Activated CD8-positive, alpha-beta memory T cell treated with anti-CD3 and anti-CD28 coated beads for 4 hours (primary cell): ENCODE measurements at regions not wholly inside any gene's neighbourhood (a gene's known extent, or its start where the extent isn't known, plus 50 kb on each side); places are given as distances from the start of the nearest gene placed in this dataset.
"Not testable (repeated sequence)": the region's sequence is repeated elsewhere in the genome, so short reads cannot be mapped to it uniquely, and the experiment has no call there.

Experiments
- DNase-seq, 2 donors: peaks; one replicate each; pipeline ENCODE4 v3.0.0-alpha.2; 2020; ENCODE audit warnings: low read depth in 2 of 2

DNA sequence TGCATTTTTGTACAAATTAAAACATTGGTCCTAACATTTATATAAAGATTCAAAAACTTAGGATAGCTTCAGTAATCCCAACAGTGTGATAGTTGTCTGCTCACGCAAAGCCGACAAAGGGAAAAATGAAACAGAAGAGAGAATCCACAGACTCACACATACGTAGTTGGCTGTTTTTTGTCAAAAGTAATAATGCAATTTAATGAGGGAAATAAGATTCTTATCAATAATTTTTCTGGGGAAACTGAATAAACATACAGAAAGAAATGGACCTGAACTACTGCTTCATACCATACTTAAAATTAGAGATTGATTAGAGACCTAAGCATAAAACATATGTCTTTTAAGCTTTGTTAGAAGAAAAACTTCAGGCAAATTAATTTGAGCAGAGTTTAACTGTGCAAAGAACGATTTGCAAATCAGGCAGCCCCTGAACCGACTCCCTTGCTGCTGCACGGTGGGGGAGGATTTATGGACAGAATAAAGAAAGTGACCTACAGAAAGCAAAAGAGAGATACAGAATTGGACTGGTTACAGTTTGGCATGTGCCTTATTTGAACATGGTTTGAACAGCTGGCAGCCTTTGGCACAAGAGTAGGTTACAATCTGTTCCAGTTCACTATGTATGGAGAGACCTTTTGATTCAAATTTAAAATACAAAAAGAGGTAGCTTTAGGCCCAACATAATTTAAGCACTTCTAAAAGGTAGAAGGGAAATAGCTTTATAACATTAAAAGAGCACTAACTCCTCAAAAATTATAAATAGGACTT lies 64.9 kb upstream of the CTSV start:
- not testable (repeated sequence) for DNase-seq

DNA sequence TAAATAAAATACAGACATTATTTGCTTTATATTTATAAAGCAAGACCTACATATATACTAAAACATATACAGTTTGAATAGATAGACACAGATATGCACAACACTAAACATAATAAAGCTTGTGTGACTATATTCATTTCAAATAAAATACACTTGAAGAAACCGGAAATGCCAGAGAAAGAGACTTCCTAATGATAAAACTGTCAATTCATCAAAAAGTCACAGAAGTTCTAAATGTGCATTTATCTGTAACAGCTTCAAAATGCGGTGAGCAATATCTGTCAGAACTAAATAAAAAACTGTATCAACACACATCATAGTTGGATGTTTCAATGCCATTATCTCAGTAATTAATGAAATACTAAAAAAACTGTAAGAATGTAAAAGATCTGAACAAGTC lies 60.6 kb upstream of the CTSV start:
- DNase-seq = not testable (repeated sequence)

GRCh38 chr9:97096793-97097192 lies 57.9 kb upstream of the CTSV start:
- no peak for DNase-seq

DNA sequence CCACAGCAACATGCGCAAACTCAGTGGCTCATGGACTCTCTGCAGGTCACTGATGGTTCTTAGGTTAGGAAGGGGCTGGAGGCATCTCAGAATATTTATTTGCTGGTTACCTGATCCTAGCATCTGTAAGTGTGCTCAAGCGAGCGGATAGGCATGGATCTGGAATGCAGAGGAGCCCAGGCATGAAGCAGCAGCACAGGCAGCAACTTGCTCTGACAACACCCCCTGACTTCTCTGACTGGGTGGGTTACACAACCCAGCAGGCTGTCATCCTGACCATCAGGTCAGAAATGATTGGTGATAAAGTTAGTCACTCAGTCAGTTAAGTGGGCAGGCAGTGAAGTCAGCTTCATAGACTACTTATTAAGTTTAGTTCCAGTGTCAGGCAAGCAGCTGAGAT lies 50.4 kb upstream of the CTSV start:
- not testable (repeated sequence) for DNase-seq
